IMR-90 (cell line): ENCODE measurements at regions not wholly inside any gene's neighbourhood (a gene's known extent, or its start where the extent isn't known, plus 50 kb on each side); places are given as distances from the start of the nearest gene placed in this dataset.

Experiments used
- ATAC-seq: fragments of 200-7000 bp; cut with Tn5 transposase; 2 replicates; pipeline ENCODE4 v1.9.1; 2020; ENCODE audit warnings: low read depth, mild to moderate bottlenecking, moderate library complexity
- BruUV-seq: library from RNA; stranded (reverse); fragments of 400-500 nt; replicated peaks from 2 replicates; lab custom pipeline; 2021; lab: Mats Ljungman, UMichigan
- CTCF ChIA-PET: fragments of 300-600 bp; formaldehyde crosslinking; extraction: SDS; loops from one replicate; lab custom pipeline; 2021; ENCODE audit warnings: antibody characterized with exemption; lab: Yijun Ruan, JAX
- POLR2A ChIA-PET: fragments of 300-600 bp; sonication (Branson Sonifier 250); formaldehyde crosslinking; loops from one replicate; lab custom pipeline; 2022; ENCODE audit warnings: antibody characterized with exemption; ENCODE audit not compliant: unreplicated experiment; lab: Charles Lee
- DNase-seq: peaks from one replicate; pipeline ENCODE4 v3.0.0; 2013
- H2AFZ ChIP-seq: replicated peaks from 2 replicates; pipeline ENCODE3; 2013; ENCODE audit warnings: low read length, mild to moderate bottlenecking; ENCODE audit not compliant: poor library complexity
- H2AK5ac ChIP-seq: 2 replicates; pipeline ENCODE4 v1.6.1; 2013; ENCODE audit warnings: low read depth, low read length, inconsistent platforms
- H2AK9ac ChIP-seq: replicated peaks from 2 replicates; pipeline ENCODE3; 2013; ENCODE audit warnings: mild to moderate bottlenecking, low read depth, low read length, moderate library complexity; ENCODE audit not compliant: poor library complexity
- H2BK120ac ChIP-seq: 2 replicates; pipeline ENCODE4 v1.6.1; 2013; ENCODE audit warnings: low read depth, low read length, inconsistent platforms
- H2BK15ac ChIP-seq: 3 replicates; pipeline ENCODE4 v1.6.1; 2013; ENCODE audit warnings: low read depth, low read length, inconsistent platforms
- H2BK20ac ChIP-seq: 2 replicates; pipeline ENCODE4 v1.6.1; 2013; ENCODE audit warnings: low read depth, mild to moderate bottlenecking, inconsistent platforms, low read length, moderate library complexity
- H2BK5ac ChIP-seq: 2 replicates; pipeline ENCODE4 v1.6.1; 2013; ENCODE audit warnings: mild to moderate bottlenecking, low read depth, low read length, inconsistent platforms; ENCODE audit not compliant: poor library complexity, severe bottlenecking
- H3K14ac ChIP-seq: replicated peaks from 2 replicates; pipeline ENCODE4 v1.6.1; 2013; ENCODE audit warnings: low read depth, low read length, inconsistent platforms
- H3K18ac ChIP-seq: 2 replicates; pipeline ENCODE4 v1.6.1; 2013; ENCODE audit warnings: low read depth, low read length, control low read depth
- H3K23ac ChIP-seq: 2 replicates; pipeline ENCODE4 v1.6.1; 2013; ENCODE audit warnings: low read depth, low read length, inconsistent platforms
- H3K27ac ChIP-seq: 2 replicates; pipeline ENCODE4 v1.5.1; 2013; ENCODE audit warnings: mild to moderate bottlenecking, control low read depth, low read length; ENCODE audit not compliant: insufficient read depth
- H3K27me3 ChIP-seq: 2 replicates; pipeline ENCODE4 v1.6.1; 2013; ENCODE audit warnings: low read length; ENCODE audit not compliant: control insufficient read depth, insufficient read depth
- H3K36me3 ChIP-seq: 2 replicates; pipeline ENCODE4 v1.6.1; 2013; ENCODE audit warnings: low read length, mixed read lengths; ENCODE audit not compliant: control insufficient read depth, insufficient read depth
- H3K4ac ChIP-seq: 2 replicates; pipeline ENCODE4 v1.6.1; 2013; ENCODE audit warnings: low read depth, low read length, inconsistent platforms
- H3K4me1 ChIP-seq: 2 replicates; pipeline ENCODE4 v1.6.1; 2013; ENCODE audit warnings: low read length, mixed read lengths; ENCODE audit not compliant: control insufficient read depth, insufficient read depth
- H3K4me2 ChIP-seq: 2 replicates; pipeline ENCODE4 v1.6.1; 2013; ENCODE audit warnings: low read depth, mild to moderate bottlenecking, control low read depth, low read length, moderate library complexity
- H3K4me3 ChIP-seq: 2 replicates; pipeline ENCODE4 v1.5.1; 2013; ENCODE audit warnings: low read depth, mild to moderate bottlenecking, control low read depth, low read length, moderate library complexity; ENCODE audit not compliant: insufficient read depth
- H3K56ac ChIP-seq: 2 replicates; pipeline ENCODE4 v1.6.1; 2013; ENCODE audit warnings: low read length, inconsistent platforms; ENCODE audit not compliant: insufficient read depth; ENCODE audit errors: extremely low read depth
- H3K79me1 ChIP-seq, 2 experiments: 2 replicates each; pipeline ENCODE4 v1.6.1; 2013; ENCODE audit warnings: low read length in 2 of 2, inconsistent platforms in 1 of 2, low read depth in 1 of 2
- H3K9ac ChIP-seq: 2 replicates; pipeline ENCODE4 v1.6.1; 2013; ENCODE audit warnings: low read depth, low read length, control low read depth
- H3K9me1 ChIP-seq: 2 replicates; pipeline ENCODE4 v1.6.1; 2013; ENCODE audit warnings: low read length, inconsistent platforms; ENCODE audit not compliant: insufficient read depth
- H3K9me3 ChIP-seq: 2 replicates; pipeline ENCODE4 v1.6.1; 2013; ENCODE audit warnings: low read length; ENCODE audit not compliant: control insufficient read depth, insufficient read depth
- H4K20me1 ChIP-seq: 2 replicates; pipeline ENCODE4 v1.6.1; 2013; ENCODE audit warnings: low read length, inconsistent platforms; ENCODE audit not compliant: insufficient read depth
- H4K5ac ChIP-seq: 2 replicates; pipeline ENCODE4 v1.6.1; 2013; ENCODE audit warnings: mild to moderate bottlenecking, low read depth, low read length, control low read depth
- H4K8ac ChIP-seq, 2 experiments: 2 replicates each; pipeline ENCODE4 v1.6.1; 2013; ENCODE audit warnings: low read depth in 2 of 2, low read length in 2 of 2, control low read depth in 1 of 2, inconsistent platforms in 1 of 2
- H4K91ac ChIP-seq: 2 replicates; pipeline ENCODE4 v1.6.1; 2013; ENCODE audit warnings: low read depth, low read length, inconsistent platforms; ENCODE audit not compliant: insufficient read depth
- CEBPB ChIP-seq: IDR thresholded peaks from 2 replicates; pipeline ENCODE4 v1.6.1; 2012; ENCODE audit warnings: low read depth, low read length, improper control_type of control experiment
- CHD1 ChIP-seq: IDR thresholded peaks from 2 replicates; pipeline ENCODE4 v1.6.1; 2012; ENCODE audit warnings: low read depth, low read length, improper control_type of control experiment
- ELK1 ChIP-seq: fragments of 150-350 bp; IDR thresholded peaks from 2 replicates; pipeline ENCODE4 v1.6.1; 2016; ENCODE audit warnings: low read depth, mild to moderate bottlenecking, low read length, moderate library complexity, borderline replicate concordance
- FOS ChIP-seq: fragments of 150-350 bp; IDR thresholded peaks from 2 replicates; pipeline ENCODE4 v1.6.1; 2016; ENCODE audit warnings: low read depth, low read length
- MXI1 ChIP-seq: IDR thresholded peaks from 2 replicates; pipeline ENCODE4 v1.6.1; 2012; ENCODE audit warnings: low read depth, mild to moderate bottlenecking, low read length, moderate library complexity, borderline replicate concordance
- RAD21 ChIP-seq: IDR thresholded peaks from 2 replicates; pipeline ENCODE4 v1.6.1; 2012; ENCODE audit warnings: low read length, improper control_type of control experiment
- RFX5 ChIP-seq: IDR thresholded peaks from 2 replicates; pipeline ENCODE4 v1.8.0; 2012; ENCODE audit warnings: low read depth, mild to moderate bottlenecking, low read length, moderate library complexity
- USF2 ChIP-seq: fragments of 150-350 bp; IDR thresholded peaks from 2 replicates; pipeline ENCODE4 v1.6.1; 2017; ENCODE audit warnings: mild to moderate bottlenecking, antibody characterized with exemption, low read length, low read depth
- WGBS, 2 experiments: methylation state at CpG; one replicate each; pipeline versions ENCODE4 v1.1.5 to v1.1.7; 2013; ENCODE audit warnings: missing lambda C conversion rate in 2 of 2; ENCODE audit not compliant: insufficient read length in 1 of 2; ENCODE audit errors: extremely low coverage in 2 of 2; 5-methylcytosine and 5-hydroxymethylcytosine counted together
- dilution Hi-C: fragments of 300-500 bp; cut with HindIII; formaldehyde crosslinking; loops from one replicate; pipeline ENCODE4 v1.14.3; 2018; ENCODE audit warnings: low sequenced_read_pairs; ENCODE audit not compliant: unreplicated experiment
- in situ Hi-C: fragments of 300-500 bp; cut with MboI; formaldehyde crosslinking; loops from 3 replicates; pipeline ENCODE4 v1.14.3; 2019; ENCODE audit warnings: low sequenced_read_pairs, inconsistent platforms, mixed read lengths
- intact Hi-C: fragments of 100-400 bp; cut with micrococcal nuclease; formaldehyde crosslinking; loops from 2 replicates; pipeline ENCODE4 v1.10.0; 2022

- H3K36me3 ChIP-seq, result no peaks in the 10 kb centered on the region
- no peak overlapping the region for H2BK15ac ChIP-seq
- dilution Hi-C loops (no loop called here), in situ Hi-C loops (loop anchor here (25.0 kb wide), 2 partner anchors 913 to 1413 kb away; partner anchors contain the start of gene CLSTN2), intact Hi-C loops (no loop called here)
- no peak for TF ChIP-seq CEBPB
- TF ChIP-seq CHD1, result no peak
- TF ChIP-seq USF2, result no peak
- no peak for TF ChIP-seq MXI1
- TF ChIP-seq RFX5, result no peak
- no peak for TF ChIP-seq RAD21
- no peak for TF ChIP-seq ELK1
- no peak for TF ChIP-seq FOS
- H3K4ac ChIP-seq, result no peak overlapping the region
- no peaks in the 10 kb centered on the region for H3K4me1 ChIP-seq
- H3K9ac ChIP-seq, result no peak overlapping the region
- no peaks in the 10 kb centered on the region for H3K9me3 ChIP-seq
- no peaks in the 10 kb centered on the region for H3K27me3 ChIP-seq
- H2BK120ac ChIP-seq, result no peak overlapping the region
- H2AFZ ChIP-seq, result no peak overlapping the region
- ChIA-PET CTCF (no interaction called here), POLR2A (no interaction called here)
- H2AK9ac ChIP-seq, result no peak overlapping the region
- H3K56ac ChIP-seq, result no peak overlapping the region
- BruUV-seq, result no TSS peak
- no peak overlapping the region for H3K27ac ChIP-seq
- H3K4me2 ChIP-seq, result no peak overlapping the region
- no peak overlapping the region for H4K91ac ChIP-seq
- H2BK5ac ChIP-seq, result no peak overlapping the region
- no peaks in the 10 kb centered on the region for H3K9me1 ChIP-seq
- no peaks in the 10 kb centered on the region for H3K79me1 ChIP-seq
- H2AK5ac ChIP-seq, result no peak overlapping the region
- no peak overlapping the region for H3K4me3 ChIP-seq
- H3K23ac ChIP-seq, result no peak overlapping the region
- WGBS, 2 experiments, result no CpG with 5 or more reads among the region's 4 CpGs
- H4K8ac ChIP-seq, result no peak overlapping the region
- no peaks in the 10 kb centered on the region for H4K20me1 ChIP-seq
- H3K18ac ChIP-seq, result no peak overlapping the region
- H3K14ac ChIP-seq, result no peak overlapping the region
- no peak overlapping the region for H2BK20ac ChIP-seq
- H4K5ac ChIP-seq, result no peak overlapping the region
- ATAC-seq (no peak), DNase-seq (no peak)
Observed at GRCh38 chr3:140850210-140850955, 91.3 kb upstream of the SLC25A36 start.
